Heart left ventricle (tissue), 16 donors: ENCODE measurements at regions not wholly inside any gene's neighbourhood (a gene's known extent, or its start where the extent isn't known, plus 50 kb on each side); places are given as distances from the start of the nearest gene placed in this dataset.

Experiments
- ATAC-seq, 4 donors: fragments of 200-7000 bp; cut with Tn5 transposase; one replicate each; pipeline ENCODE4 v1.9.1; 2020 to 2022; ENCODE audit warnings: moderate library complexity in 4 of 4, mild to moderate bottlenecking in 3 of 4, moderate number of reproducible peaks in 1 of 4
- DNase-seq, 5 donors: peaks; one replicate each; pipeline ENCODE4 v3.0.0-alpha.2; 2020
- H3K27ac ChIP-seq, 12 donors: fragments of 200-600 bp; sonication (generic) in 4 of 12; one replicate each; pipeline versions ENCODE4 v1.5.0 to v1.8.0; 2016 to 2022; ENCODE audit warnings: mild to moderate bottlenecking in 2 of 12
- H3K27me3 ChIP-seq, 9 donors: fragments of 200-600 bp; sonication (generic) in 2 of 9; one replicate each; pipeline versions ENCODE4 v1.5.1 to v1.8.0; 2016 to 2022; ENCODE audit warnings: mild to moderate bottlenecking in 3 of 9
- H3K36me3 ChIP-seq, 9 donors: fragments of 200-600 bp; sonication (generic) in 2 of 9; one replicate each; pipeline versions ENCODE4 v1.5.0 to v1.8.0; 2018 to 2022; ENCODE audit warnings: mild to moderate bottlenecking in 2 of 9
- H3K4me1 ChIP-seq, 12 donors: fragments of 200-600 bp; sonication (generic) in 4 of 12; one replicate each; pipeline versions ENCODE4 v1.5.0 to v1.8.0; 2016 to 2022; ENCODE audit warnings: mild to moderate bottlenecking in 3 of 12
- H3K4me3 ChIP-seq, 12 donors: fragments of 200-600 bp; sonication (generic) in 4 of 12; one replicate each; pipeline versions ENCODE4 v1.5.0 to v1.8.0; 2017 to 2022; ENCODE audit warnings: mild to moderate bottlenecking in 9 of 12, moderate library complexity in 4 of 12
- H3K9me3 ChIP-seq, 12 donors: fragments of 200-600 bp; sonication (generic) in 4 of 12; one replicate each; pipeline versions ENCODE4 v1.5.0 to v1.8.0; 2016 to 2022; ENCODE audit warnings: mild to moderate bottlenecking in 1 of 12
- CTCF ChIP-seq, 12 donors: fragments of 200-600 bp; sonication (generic) in 4 of 12; IDR thresholded peaks; one replicate each; pipeline versions ENCODE4 v1.5.0 to v1.8.0; 2018 to 2022; ENCODE audit warnings: antibody characterized with exemption in 12 of 12, mild to moderate bottlenecking in 5 of 12
- POLR2A ChIP-seq, 2 donors: fragments of 450-650 bp; IDR thresholded peaks; one replicate each; pipeline ENCODE4 v1.6.1; 2017; ENCODE audit warnings: antibody characterized with exemption in 2 of 2, mild to moderate bottlenecking in 2 of 2, moderate library complexity in 2 of 2
- WGBS, 4 donors: extraction: QIAGEN DNeasy Blood & Tissue Kit in 2 of 4; methylation state at CpG; one replicate each; pipeline versions ENCODE4 v1.1.5 to v1.1.7; 2013 to 2018; 5-methylcytosine and 5-hydroxymethylcytosine counted together
- intact Hi-C, 10 donors: fragments of 100-400 bp; cut with DNase I; formaldehyde crosslinking; loops; one replicate each; pipeline versions ENCODE4 v1.11.1 to v1.14.2; 2022
- donor health status: ischemic (EF 13 %, LVEDD 7.1; RV severe dilation, severe dysfunction).
- donor health status: healthy with polysubstance abuse.
- donor health status: DM: no; HTN: yes; CAD: no.
- donor health status: DM: no; HTN: no; CAD: no.
- donor health status: ischemic (EF 25% LVEDD 6.9; RV normal size, moderate dysfunction).
- donor health status: ischemic (EF 25% LVEDD 5.7; RV mildly dilated, moderate dysfunction).
- donor health status: healthy.
- donor health status: DM: yes; HTN: yes; CAD: no.
- donor health status: ischemic (EF 35%, LVEDD 5.7; RV mildly dilated, moderate dysfunction).
- donor health status: nonischemic (EF 11% LVEDD 7.7; RV severe dilation, severe dysfunction).
- donor health status: DM: yes; HTN: yes; CAD: no.
- donor health status: PGD.
- donor health status: ischemic (EF 29% LVEDD 5.4; RV normal size, mild dysfunction).
- donor health status: nonischemic (EF 23%, LVEDD 6.1; RV moderate dilation, normal function).

DNA sequence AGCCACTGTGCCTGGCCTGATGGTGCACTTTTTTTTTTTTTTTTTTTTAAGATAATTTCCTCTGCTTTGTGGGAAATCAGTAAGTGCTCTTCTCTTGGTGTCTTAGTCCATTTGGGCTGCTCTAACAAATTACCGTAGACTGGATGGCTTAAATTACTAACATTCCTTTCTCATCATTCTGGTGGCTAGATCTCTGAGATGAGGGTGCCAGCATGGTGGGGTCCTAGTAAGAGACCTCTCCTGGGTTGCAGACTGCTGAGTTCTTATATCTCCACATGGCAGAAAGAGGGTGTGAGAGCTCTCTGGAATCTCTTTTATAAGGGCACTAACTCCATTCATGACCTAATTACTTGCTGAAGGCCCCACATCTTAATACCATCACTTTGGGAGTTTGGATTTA is 133.9 kb upstream of the ANKRD55 start:
- WGBS, 4 donors, result 95 to 98% (median 96%) methylated on average over 1 of the region's 1 CpG
- Histone ChIP-seq H3K4me3 (no peak overlapping the region), H3K4me1 (no peaks in the 10 kb centered on the region), H3K36me3 (no peaks in the 10 kb centered on the region), H3K27ac (no peak overlapping the region), H3K27me3 (no peaks in the 10 kb centered on the region), H3K9me3 (no peaks in the 10 kb centered on the region)
- DNase-seq (no peak), ATAC-seq (no peak)
- intact Hi-C loops, result no loop called here
- TF ChIP-seq POLR2A (IDR thresholded peaks at IDR 0.05) (no peak), CTCF (IDR thresholded peaks at IDR 0.05) (no peak)

DNA sequence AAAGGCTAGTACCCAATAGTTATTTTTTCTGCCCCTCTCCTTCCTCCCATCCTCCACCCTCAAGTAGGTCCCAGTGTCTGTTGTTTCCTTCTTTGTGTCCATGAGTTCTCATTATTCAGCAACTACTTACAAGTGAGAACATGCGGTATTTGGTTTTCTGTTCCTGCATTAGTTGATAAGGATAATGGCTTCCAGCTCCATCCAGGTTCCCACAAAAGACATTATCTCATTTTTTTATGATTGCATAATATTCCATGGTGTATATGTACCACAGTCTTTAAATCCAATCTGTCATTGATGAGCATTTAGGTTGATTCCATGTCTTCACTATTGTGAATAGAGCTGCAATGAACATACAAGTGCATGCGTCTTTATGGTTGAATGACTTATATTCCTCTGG is 128.3 kb upstream of the ANKRD55 start:
- 95 to 98% (median 96%) methylated on average over 2 of the region's 2 CpGs for WGBS, 4 donors
- DNase-seq (no peak), ATAC-seq (no peak)
- H3K27ac ChIP-seq, result no peak overlapping the region
- no peaks in the 10 kb centered on the region for H3K27me3 ChIP-seq
- no peak overlapping the region for H3K4me3 ChIP-seq
- intact Hi-C loops, result no loop called here
- no peaks in the 10 kb centered on the region for H3K9me3 ChIP-seq
- TF ChIP-seq CTCF (IDR thresholded peaks at IDR 0.05) (no peak), POLR2A (IDR thresholded peaks at IDR 0.05) (no peak)
- peaks cover 0 to 29% (median 10%) of the 10 kb centered on the region in 12 donors for H3K4me1 ChIP-seq
- no peaks in the 10 kb centered on the region for H3K36me3 ChIP-seq

- intact Hi-C loops, result no loop called here
- H3K27me3 ChIP-seq, result no peaks in the 10 kb centered on the region
- H3K4me1 ChIP-seq, result peaks cover 0 to 34% (median 14%) of the 10 kb centered on the region in 12 donors
- no peak for DNase-seq
- no peak overlapping the region for H3K27ac ChIP-seq
- no peak for ATAC-seq
- TF ChIP-seq CTCF (IDR thresholded peaks at IDR 0.05) (no peak), POLR2A (IDR thresholded peaks at IDR 0.05) (no peak)
- WGBS, 4 donors, result 89 to 95% (median 92%) methylated on average over 6 of the region's 6 CpGs
- no peaks in the 10 kb centered on the region for H3K36me3 ChIP-seq
- H3K9me3 ChIP-seq, result no peaks in the 10 kb centered on the region
- H3K4me3 ChIP-seq, result no peak overlapping the region
Observed at GRCh38 chr5:56360816-56361215, 127.7 kb upstream of the ANKRD55 start.

- no peaks in the 10 kb centered on the region for H3K27me3 ChIP-seq
- H3K4me3 ChIP-seq, result no peak overlapping the region
- ATAC-seq (no peak), DNase-seq (no peak)
- H3K9me3 ChIP-seq, result no peaks in the 10 kb centered on the region
- H3K4me1 ChIP-seq, result peaks cover 0 to 34% (median 16%) of the 10 kb centered on the region in 12 donors
- no peaks in the 10 kb centered on the region for H3K36me3 ChIP-seq
- no peak for TF ChIP-seq POLR2A (IDR thresholded peaks at IDR 0.05)
- no peak for TF ChIP-seq CTCF (IDR thresholded peaks at IDR 0.05)
- peak overlapping the region in 5 of 12 donors; percentile 9 to 40 (median 10) for H3K27ac ChIP-seq
- 83 to 88% (median 86%) methylated on average over 7 of the region's 7 CpGs for WGBS, 4 donors
- intact Hi-C loops, result loop anchor here in 4 of 10 donors (10.0 kb wide), 4 partner anchors 95 to 455 kb away; partner anchors contain the start of gene MAP3K1 (in 2 of the 4)
Observed at GRCh38 chr5:56359809-56360685, 126.9 kb upstream of the ANKRD55 start.
